ENCODE measurements at regions not wholly inside any gene's neighbourhood (a gene's known extent, or its start where the extent isn't known, plus 50 kb on each side); places are given as distances from the start of the nearest gene placed in this dataset.

DNA sequence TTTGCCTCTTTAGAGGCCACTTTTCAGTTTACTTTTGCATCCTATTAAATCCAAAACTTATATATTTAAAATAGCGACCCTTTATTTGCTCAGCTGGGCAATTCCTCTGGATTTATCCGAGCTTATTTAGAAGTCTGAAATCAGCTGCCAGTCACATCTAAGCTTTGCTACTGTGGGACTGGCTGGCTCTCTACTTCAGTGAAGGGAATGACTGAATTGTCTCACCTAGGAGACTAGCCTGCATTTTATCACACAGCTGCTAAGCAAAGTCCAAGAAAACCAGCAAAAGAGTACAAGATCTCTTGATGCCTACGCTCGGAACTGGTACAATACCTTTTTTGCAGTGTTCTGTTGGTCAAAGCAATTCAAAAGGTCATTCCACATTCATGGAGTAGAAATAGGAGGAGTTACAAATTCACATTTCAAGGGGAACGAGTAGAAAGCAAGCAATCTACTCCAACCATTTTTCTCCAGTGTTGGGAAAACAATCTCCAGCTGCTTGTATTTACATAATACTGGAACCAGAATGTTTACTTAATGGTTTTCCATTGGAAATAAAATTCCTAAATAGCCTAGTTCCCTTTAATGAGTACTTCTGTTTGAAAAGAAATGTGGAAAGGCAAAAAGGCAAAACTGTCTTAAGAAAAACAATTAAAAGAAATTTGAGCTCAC lies 160.2 kb downstream of the MAGEB5 start:
- H3K4me3 ChIP-seq, result no peak overlapping the region
- no peaks in the 10 kb centered on the region for H3K36me3 ChIP-seq
- no peak overlapping the region for H3K27ac ChIP-seq
- ATAC-seq (no peak), DNase-seq (no peak)
- 17% methylated on average over 5 of the region's 5 CpGs for WGBS (ENCODE audit: insufficient coverage, low coverage, low lambda C conversion rate, missing lambda C conversion rate)
- intact Hi-C loops (cut with DNase I), result no loop called here
- TF ChIP-seq, protein P1, sequence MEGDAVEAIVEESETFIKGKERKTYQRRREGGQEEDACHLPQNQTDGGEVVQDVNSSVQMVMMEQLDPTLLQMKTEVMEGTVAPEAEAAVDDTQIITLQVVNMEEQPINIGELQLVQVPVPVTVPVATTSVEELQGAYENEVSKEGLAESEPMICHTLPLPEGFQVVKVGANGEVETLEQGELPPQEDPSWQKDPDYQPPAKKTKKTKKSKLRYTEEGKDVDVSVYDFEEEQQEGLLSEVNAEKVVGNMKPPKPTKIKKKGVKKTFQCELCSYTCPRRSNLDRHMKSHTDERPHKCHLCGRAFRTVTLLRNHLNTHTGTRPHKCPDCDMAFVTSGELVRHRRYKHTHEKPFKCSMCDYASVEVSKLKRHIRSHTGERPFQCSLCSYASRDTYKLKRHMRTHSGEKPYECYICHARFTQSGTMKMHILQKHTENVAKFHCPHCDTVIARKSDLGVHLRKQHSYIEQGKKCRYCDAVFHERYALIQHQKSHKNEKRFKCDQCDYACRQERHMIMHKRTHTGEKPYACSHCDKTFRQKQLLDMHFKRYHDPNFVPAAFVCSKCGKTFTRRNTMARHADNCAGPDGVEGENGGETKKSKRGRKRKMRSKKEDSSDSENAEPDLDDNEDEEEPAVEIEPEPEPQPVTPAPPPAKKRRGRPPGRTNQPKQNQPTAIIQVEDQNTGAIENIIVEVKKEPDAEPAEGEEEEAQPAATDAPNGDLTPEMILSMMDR (IDR thresholded peaks at IDR 0.05), result no peak
- TF ChIP-seq POLR2A (IDR thresholded peaks at IDR 0.05), result no peak
- H3K27me3 ChIP-seq, result peaks cover 0 to 3% of the 10 kb centered on the region in 2 donors
- H3K4me1 ChIP-seq, result no peaks in the 10 kb centered on the region
- no peaks in the 10 kb centered on the region for H3K9me3 ChIP-seq

DNA sequence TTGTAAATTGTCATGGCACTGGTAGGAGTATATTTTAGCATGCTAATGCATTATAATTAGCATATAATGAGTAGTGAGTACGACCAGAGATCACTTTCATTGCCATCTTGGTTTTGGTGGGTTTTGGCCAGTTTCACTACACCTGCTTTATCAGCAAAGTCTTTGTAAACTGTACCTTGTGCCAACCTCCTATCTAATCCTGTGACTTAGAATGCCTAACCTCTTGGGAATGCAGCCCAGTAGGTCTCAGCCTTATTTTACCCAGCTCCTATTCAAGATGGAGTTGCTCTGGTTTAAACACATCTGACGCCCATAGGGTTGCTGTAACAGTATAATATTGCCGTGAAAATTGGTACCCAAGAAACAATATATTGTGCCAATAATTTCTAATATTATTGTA lies 159.4 kb downstream of the MAGEB5 start:
- Histone ChIP-seq H3K27ac (no peak overlapping the region), H3K4me3 (no peak overlapping the region), H3K27me3 (peaks cover 0 to 3% of the 10 kb centered on the region in 2 donors), H3K4me1 (no peaks in the 10 kb centered on the region), H3K36me3 (no peaks in the 10 kb centered on the region), H3K9me3 (no peaks in the 10 kb centered on the region)
- intact Hi-C loops (cut with DNase I), result no loop called here
- TF ChIP-seq POLR2A (IDR thresholded peaks at IDR 0.05), result no peak
- TF ChIP-seq, protein P1 (IDR thresholded peaks at IDR 0.05), result no peak
- WGBS (ENCODE audit: insufficient coverage, low coverage, low lambda C conversion rate, missing lambda C conversion rate), result 33% methylated on average over 3 of the region's 3 CpGs
- ATAC-seq (no peak), DNase-seq (no peak)

DNA sequence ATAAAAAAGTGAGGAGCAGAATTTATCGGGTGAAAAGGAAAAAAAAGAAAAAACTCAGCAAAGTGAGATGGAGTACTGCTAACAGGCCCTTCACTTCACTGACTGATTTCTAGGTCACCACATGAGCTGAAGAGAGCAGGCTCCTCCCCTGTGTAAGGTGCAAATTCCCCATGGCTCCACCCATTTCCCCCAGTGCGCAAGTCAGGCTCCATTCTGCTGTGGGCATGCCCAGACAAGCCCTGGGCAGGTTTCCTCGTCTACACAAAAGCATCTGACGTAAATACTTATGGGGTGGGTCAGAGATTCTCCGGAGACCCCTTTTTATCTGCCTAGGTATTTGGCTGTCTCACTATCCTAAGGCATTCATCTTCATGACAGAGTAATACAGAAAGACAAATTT lies 157.9 kb downstream of the MAGEB5 start:
- H3K4me3 ChIP-seq, result no peak overlapping the region
- peaks cover 0 to 3% of the 10 kb centered on the region in 2 donors for H3K27me3 ChIP-seq
- ATAC-seq, result no peak
- no peaks in the 10 kb centered on the region for H3K36me3 ChIP-seq
- H3K9me3 ChIP-seq, result no peaks in the 10 kb centered on the region
- no peak for DNase-seq
- TF ChIP-seq, protein P1 (IDR thresholded peaks at IDR 0.05), result no peak
- no peak for TF ChIP-seq POLR2A (IDR thresholded peaks at IDR 0.05)
- intact Hi-C loops (cut with DNase I), result no loop called here
- no peaks in the 10 kb centered on the region for H3K4me1 ChIP-seq
- H3K27ac ChIP-seq, result no peak overlapping the region
- 51% methylated on average over 3 of the region's 5 CpGs for WGBS (ENCODE audit: insufficient coverage, low coverage, low lambda C conversion rate, missing lambda C conversion rate)

DNA sequence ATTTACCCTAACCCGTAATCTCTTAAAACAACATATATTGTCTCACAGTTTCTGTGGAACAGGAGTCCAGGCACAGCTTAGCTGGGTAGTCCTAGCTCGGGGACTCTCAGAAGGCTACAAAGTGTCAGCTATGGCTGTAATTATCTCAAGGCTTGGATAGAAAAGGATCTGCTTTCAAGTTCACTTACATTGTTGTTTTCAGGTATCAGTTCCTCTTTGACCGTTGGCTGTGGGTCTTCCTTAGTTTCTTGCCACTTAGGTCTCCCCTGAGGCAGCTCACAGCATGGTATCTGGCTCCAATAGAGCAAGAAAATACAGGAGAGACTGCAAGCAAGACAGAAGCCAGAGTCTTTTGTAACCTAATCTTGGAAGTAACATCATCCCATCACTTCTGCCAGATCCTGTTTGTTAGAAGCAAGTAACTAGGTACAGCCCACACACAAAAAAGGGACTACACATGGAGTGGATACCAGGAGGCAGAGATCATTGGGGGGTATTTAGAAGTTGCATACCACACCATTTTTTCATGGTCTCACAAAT lies 137.0 kb downstream of the MAGEB5 start:
- WGBS (ENCODE audit: insufficient coverage, low coverage, low lambda C conversion rate, missing lambda C conversion rate), result 15% methylated on average over 3 of the region's 3 CpGs
- no peak overlapping the region for H3K4me3 ChIP-seq
- H3K4me1 ChIP-seq, result no peaks in the 10 kb centered on the region
- no peak for TF ChIP-seq POLR2A (IDR thresholded peaks at IDR 0.05)
- TF ChIP-seq, protein P1 (IDR thresholded peaks at IDR 0.05), result no peak
- H3K27me3 ChIP-seq, result no peaks in the 10 kb centered on the region
- DNase-seq, result no peak
- H3K36me3 ChIP-seq, result no peaks in the 10 kb centered on the region
- no peak overlapping the region for H3K27ac ChIP-seq
- intact Hi-C loops (cut with DNase I), result no loop called here
- H3K9me3 ChIP-seq, result no peaks in the 10 kb centered on the region
- no peak for ATAC-seq
